PC-3 (cell line): ENCODE measurements at regions not wholly inside any gene's neighbourhood (a gene's known extent, or its start where the extent isn't known, plus 50 kb on each side); places are given as distances from the start of the nearest gene placed in this dataset.

Source experiments
- EZH2phosphoT487 ChIP-seq: fragments of 300-600 bp; sonication (generic); IDR thresholded peaks from 2 replicates; pipeline ENCODE4 v1.6.1; 2018; ENCODE audit warnings: mild to moderate bottlenecking, antibody characterized with exemption, low read length, borderline replicate concordance
- TF ChIP-seq, protein P1 (sequence below): fragments of 300-600 bp; sonication (generic); conservative IDR thresholded peaks from 2 replicates; pipeline ENCODE4 v1.5.1; 2017; ENCODE audit warnings: antibody characterized with exemption, low read depth, mild to moderate bottlenecking, low read length

DNA sequence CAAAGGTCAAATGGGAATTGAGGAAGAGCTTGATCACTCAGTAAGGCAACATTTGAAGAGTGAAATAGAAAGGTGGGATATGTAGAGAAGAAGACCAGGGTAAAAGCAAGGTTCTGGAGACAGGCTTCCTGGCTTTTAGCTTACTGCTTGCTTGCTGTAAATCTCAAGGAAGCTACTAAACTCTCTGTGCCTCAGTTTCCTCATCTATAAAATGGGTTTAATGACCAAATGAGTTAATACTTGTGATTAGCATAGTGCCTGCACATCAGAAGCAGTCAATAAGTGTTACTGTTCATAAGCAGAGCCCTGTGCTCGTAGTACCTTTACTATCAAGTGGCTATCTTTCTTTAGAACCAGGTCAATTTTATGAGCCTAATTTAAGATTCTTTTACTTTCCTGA, 222.2 kb upstream of the ITGA4 start:
- TF ChIP-seq EZH2phosphoT487 = no peak
- TF ChIP-seq, protein P1, sequence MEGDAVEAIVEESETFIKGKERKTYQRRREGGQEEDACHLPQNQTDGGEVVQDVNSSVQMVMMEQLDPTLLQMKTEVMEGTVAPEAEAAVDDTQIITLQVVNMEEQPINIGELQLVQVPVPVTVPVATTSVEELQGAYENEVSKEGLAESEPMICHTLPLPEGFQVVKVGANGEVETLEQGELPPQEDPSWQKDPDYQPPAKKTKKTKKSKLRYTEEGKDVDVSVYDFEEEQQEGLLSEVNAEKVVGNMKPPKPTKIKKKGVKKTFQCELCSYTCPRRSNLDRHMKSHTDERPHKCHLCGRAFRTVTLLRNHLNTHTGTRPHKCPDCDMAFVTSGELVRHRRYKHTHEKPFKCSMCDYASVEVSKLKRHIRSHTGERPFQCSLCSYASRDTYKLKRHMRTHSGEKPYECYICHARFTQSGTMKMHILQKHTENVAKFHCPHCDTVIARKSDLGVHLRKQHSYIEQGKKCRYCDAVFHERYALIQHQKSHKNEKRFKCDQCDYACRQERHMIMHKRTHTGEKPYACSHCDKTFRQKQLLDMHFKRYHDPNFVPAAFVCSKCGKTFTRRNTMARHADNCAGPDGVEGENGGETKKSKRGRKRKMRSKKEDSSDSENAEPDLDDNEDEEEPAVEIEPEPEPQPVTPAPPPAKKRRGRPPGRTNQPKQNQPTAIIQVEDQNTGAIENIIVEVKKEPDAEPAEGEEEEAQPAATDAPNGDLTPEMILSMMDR = no peak
